Nephron progenitor cell (in vitro differentiated cells): ENCODE measurements at regions not wholly inside any gene's neighbourhood (a gene's known extent, or its start where the extent isn't known, plus 50 kb on each side); places are given as distances from the start of the nearest gene placed in this dataset.

Experiments
- DNase-seq: peaks from one replicate; pipeline ENCODE4 v3.0.0; 2021
- H3K27ac Mint-ChIP-seq: 2 replicates; pipeline ENCODE4 v1.8.0; 2021; ENCODE audit warnings: mild to moderate bottlenecking, moderate library complexity, mixed read lengths
- H3K27me3 Mint-ChIP-seq: 2 replicates; pipeline ENCODE4 v1.8.0; 2021; ENCODE audit warnings: mild to moderate bottlenecking, low read depth, mixed read lengths; ENCODE audit not compliant: poor library complexity
- H3K36me3 Mint-ChIP-seq: 2 replicates; pipeline ENCODE4 v1.8.0; 2021; ENCODE audit warnings: low read depth, mixed read lengths
- H3K4me1 Mint-ChIP-seq: 2 replicates; pipeline ENCODE4 v1.8.0; 2021; ENCODE audit warnings: mixed read lengths
- H3K4me3 Mint-ChIP-seq: 2 replicates; pipeline ENCODE4 v1.8.0; 2021; ENCODE audit warnings: mild to moderate bottlenecking, moderate library complexity, mixed read lengths
- H3K9me3 Mint-ChIP-seq: 2 replicates; pipeline ENCODE4 v1.8.0; 2021; ENCODE audit warnings: mild to moderate bottlenecking, moderate library complexity, mixed read lengths
- TF ChIP-seq, protein P1 (sequence below): fragments of 200-600 bp; sonication (generic); IDR thresholded peaks from 2 replicates; pipeline ENCODE4 v1.5.0; 2021; ENCODE audit warnings: antibody characterized with exemption

DNA sequence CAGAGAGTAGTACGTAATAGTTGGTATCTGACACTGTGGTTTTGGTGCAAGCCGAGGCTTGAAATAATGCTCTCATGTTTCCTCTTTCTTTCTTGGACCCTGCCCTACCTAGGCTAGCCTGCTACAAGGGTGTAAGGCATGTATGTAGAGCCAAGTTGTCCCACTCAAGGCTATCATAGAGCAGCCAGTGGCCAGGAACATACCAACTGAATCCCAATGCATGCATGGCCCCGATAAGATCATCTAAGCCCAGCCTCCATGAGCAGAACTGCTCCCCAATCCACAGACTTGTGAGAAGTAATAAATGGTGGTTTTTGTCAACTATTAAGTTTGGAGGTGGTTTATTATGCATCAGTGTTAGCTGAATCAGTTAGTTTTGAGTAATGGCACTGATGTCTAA, 250.2 kb downstream of the SH2D4B start:
- H3K4me3 Mint-ChIP-seq, result no peak overlapping the region
- H3K36me3 Mint-ChIP-seq, result no peaks in the 10 kb centered on the region
- H3K27ac Mint-ChIP-seq, result no peak overlapping the region
- H3K4me1 Mint-ChIP-seq, result no peaks in the 10 kb centered on the region
- H3K27me3 Mint-ChIP-seq, result peaks cover 3% of the 10 kb centered on the region
- DNase-seq, result no peak
- TF ChIP-seq, protein P1, sequence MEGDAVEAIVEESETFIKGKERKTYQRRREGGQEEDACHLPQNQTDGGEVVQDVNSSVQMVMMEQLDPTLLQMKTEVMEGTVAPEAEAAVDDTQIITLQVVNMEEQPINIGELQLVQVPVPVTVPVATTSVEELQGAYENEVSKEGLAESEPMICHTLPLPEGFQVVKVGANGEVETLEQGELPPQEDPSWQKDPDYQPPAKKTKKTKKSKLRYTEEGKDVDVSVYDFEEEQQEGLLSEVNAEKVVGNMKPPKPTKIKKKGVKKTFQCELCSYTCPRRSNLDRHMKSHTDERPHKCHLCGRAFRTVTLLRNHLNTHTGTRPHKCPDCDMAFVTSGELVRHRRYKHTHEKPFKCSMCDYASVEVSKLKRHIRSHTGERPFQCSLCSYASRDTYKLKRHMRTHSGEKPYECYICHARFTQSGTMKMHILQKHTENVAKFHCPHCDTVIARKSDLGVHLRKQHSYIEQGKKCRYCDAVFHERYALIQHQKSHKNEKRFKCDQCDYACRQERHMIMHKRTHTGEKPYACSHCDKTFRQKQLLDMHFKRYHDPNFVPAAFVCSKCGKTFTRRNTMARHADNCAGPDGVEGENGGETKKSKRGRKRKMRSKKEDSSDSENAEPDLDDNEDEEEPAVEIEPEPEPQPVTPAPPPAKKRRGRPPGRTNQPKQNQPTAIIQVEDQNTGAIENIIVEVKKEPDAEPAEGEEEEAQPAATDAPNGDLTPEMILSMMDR, result no peak
- H3K9me3 Mint-ChIP-seq, result peaks cover 4% of the 10 kb centered on the region

DNA sequence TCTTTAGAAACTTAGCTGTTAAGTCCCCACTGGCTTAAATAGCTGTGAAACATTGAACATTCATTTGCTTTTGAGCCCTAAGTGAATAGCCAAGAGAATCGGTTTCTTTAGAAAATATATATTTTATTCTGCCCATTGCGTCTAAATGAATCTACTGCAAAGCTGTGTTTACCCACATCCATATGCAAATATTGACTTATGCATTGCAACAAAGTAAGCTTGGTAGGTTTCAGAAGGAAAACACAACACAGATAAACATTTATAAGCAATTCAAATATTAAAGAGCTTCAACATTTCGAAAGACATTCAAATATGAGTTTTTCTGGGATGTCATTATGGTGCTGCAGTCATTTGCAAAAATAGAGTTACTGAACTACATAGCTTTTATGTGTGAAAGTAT, 257.3 kb downstream of the SH2D4B start:
- H3K9me3 Mint-ChIP-seq, result peaks cover 4% of the 10 kb centered on the region
- no peaks in the 10 kb centered on the region for H3K36me3 Mint-ChIP-seq
- no peak overlapping the region for H3K27ac Mint-ChIP-seq
- H3K4me1 Mint-ChIP-seq, result no peaks in the 10 kb centered on the region
- H3K4me3 Mint-ChIP-seq, result no peak overlapping the region
- no peak for DNase-seq
- TF ChIP-seq, protein P1, result no peak
- peaks cover 3% of the 10 kb centered on the region for H3K27me3 Mint-ChIP-seq

DNA sequence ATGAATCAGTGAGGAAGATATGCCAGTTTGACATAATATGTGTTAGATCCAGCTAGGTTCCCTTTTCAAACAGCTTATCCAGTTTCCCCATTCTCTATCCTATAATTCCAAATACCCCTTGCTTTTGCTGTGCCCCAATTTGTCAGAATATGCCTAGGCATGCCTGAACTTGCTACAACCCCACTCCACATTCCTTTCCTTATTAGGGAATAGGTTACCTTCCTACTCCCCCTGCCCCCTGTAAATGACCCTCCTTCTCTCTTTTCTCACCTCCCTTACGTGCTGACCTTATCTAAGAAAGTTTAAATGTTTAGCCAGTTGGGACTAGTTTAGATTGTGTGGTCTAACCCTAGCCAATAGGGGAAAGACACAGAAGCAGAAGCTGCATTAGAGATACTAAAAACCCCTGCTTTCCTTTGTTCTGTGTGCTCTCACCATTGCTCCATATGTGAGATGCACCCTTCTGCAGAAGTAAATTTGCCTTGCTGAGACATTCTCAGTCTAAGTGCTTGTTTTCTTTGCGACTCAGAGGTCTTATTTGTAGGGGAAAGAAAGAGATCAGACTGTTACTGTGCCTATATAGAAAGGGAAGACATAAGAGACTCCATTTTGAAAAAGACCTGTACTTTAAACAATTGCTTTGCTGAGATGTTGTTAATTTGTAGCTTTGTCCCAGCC, 267.8 kb downstream of the SH2D4B start:
- H3K36me3 Mint-ChIP-seq, result peaks cover 6% of the 10 kb centered on the region
- TF ChIP-seq, protein P1, result no peak
- no peak for DNase-seq
- H3K4me3 Mint-ChIP-seq, result no peak overlapping the region
- no peaks in the 10 kb centered on the region for H3K27me3 Mint-ChIP-seq
- peaks cover 14% of the 10 kb centered on the region for H3K4me1 Mint-ChIP-seq
- peaks cover 22% of the 10 kb centered on the region for H3K9me3 Mint-ChIP-seq
- H3K27ac Mint-ChIP-seq, result peak overlapping the region; percentile 93

DNA sequence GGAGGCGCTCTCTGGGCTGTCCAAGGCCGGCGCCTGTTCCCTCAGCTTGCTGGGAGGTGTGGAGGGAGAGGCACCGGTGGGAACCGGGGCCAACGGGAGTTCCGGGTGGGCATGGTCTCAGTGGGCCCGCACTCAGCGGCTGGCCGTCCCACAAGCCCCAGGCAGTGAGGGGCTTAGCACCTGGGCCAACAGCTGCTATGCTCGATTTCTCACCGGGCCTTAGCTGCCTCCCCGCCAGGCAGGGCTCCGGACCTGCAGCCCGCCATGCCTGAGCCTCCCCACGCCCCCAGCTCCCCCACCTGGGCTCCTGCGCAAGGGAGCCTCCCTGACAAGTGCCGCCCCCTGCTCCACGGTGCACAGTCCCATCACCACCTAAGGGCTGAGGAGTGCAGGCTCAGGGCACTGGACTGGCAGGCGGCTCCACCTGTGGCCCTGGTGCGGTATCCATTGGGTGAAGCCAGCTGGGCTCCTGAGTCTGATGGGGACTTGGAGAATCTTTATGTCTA, 276.5 kb downstream of the SH2D4B start:
- H3K4me3 Mint-ChIP-seq, result no peak overlapping the region
- peaks cover 16% of the 10 kb centered on the region for H3K9me3 Mint-ChIP-seq
- H3K27ac Mint-ChIP-seq, result no peak overlapping the region
- H3K27me3 Mint-ChIP-seq, result peaks cover 11% of the 10 kb centered on the region
- TF ChIP-seq, protein P1, result no peak
- peaks cover 2% of the 10 kb centered on the region for H3K36me3 Mint-ChIP-seq
- no peak for DNase-seq
- H3K4me1 Mint-ChIP-seq, result no peaks in the 10 kb centered on the region

DNA sequence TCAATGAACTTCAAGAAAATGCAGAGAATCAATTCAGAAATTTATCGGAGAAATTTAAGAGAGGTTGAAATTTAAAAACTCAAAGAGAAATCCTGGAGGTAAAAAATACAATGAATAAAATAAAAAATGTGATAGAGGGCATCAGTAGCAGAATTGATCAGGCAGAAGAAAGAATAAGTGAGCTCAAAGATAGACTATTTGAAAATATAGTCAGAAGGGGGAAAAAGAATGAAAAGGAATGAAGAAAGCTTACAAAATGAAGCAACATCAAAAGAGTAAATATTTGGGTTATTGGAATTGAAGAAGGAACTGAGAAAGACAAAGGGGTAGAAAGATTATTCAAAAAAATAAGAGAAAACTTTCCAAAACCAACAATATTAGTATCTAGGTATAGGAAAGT, 291.4 kb downstream of the SH2D4B start:
- Mint-ChIP-seq H3K27me3 (no peaks in the 10 kb centered on the region), H3K4me3 (no peak overlapping the region)

More for the DNA sequence above, 291.4 kb downstream of the SH2D4B start:
- Mint-ChIP-seq H3K36me3 (peaks cover 9% of the 10 kb centered on the region), H3K9me3 (peaks cover 43% of the 10 kb centered on the region), H3K27ac (no peak overlapping the region), H3K4me1 (no peaks in the 10 kb centered on the region)
- TF ChIP-seq, protein P1, result no peak
- no peak for DNase-seq
